ENCODE measurements at regions not wholly inside any gene's neighbourhood (a gene's known extent, or its start where the extent isn't known, plus 50 kb on each side); places are given as distances from the start of the nearest gene placed in this dataset.

DNA sequence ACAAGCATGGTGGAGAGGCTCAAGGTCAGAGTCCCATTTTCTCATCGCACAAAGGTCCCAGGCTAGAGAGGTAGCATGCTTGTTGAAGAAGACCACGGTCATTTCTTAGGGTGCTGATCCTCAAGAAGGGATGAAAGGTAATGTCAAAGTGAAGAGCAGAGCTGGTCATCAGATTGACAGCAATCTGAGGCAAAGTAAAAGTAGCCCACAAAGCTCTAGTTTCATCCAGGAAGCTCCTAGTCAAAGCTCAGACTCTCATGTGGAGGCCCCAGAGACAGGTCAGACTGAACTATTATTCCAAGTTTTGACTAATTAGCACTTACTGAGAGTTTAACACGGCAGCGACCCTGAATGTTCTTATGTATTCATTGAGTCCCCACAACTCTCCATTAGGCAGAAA, 270.6 kb downstream of the RPS29 start:
- Histone ChIP-seq H3K4me3 (ENCODE audit: control insufficient read depth in 2 of 3, extremely low read depth in 1 of 3, insufficient read depth in 2 of 3, low read depth in 1 of 3, low read length in 3 of 3) (no peak overlapping the region), H4K20me1 (ENCODE audit: control insufficient read depth, extremely low read depth, insufficient read depth, low read length) (no peaks in the 10 kb centered on the region), H3K4me2 (ENCODE audit: control insufficient read depth, extremely low read depth, insufficient read depth, low read depth, low read length) (no peak overlapping the region), H3K9ac (ENCODE audit: control insufficient read depth, extremely low read depth, insufficient read depth, low read length) (no peak overlapping the region), H2AFZ (ENCODE audit: control insufficient read depth, low read length) (no peak overlapping the region), H3K36me3 (ENCODE audit: control insufficient read depth in 2 of 2, extremely low read depth in 1 of 2, insufficient read depth in 2 of 2, low read length in 2 of 2) (no peaks in the 10 kb centered on the region), H3K27me3 (ENCODE audit: control insufficient read depth, extremely low read depth, insufficient read depth, low read length) (no peaks in the 10 kb centered on the region), H3K27ac (ENCODE audit: control insufficient read depth, insufficient read depth, low read length) (no peak overlapping the region), H3K4me1 (ENCODE audit: control insufficient read depth, extremely low read depth, insufficient read depth, low read length) (no peaks in the 10 kb centered on the region), H3K9me3 (ENCODE audit: control insufficient read depth, low read depth, low read length) (no peaks in the 10 kb centered on the region), H3K9me1 (ENCODE audit: control insufficient read depth, extremely low read depth, insufficient read depth, low read length) (no peaks in the 10 kb centered on the region), H3K79me2 (ENCODE audit: control insufficient read depth, insufficient read depth, low read length) (no peaks in the 10 kb centered on the region)
- dilution Hi-C loops (cut with MboI; ENCODE audit: extremely low pct_ligation_motif_present, low sequenced_read_pairs), result no loop called here
- TF ChIP-seq, protein P1, sequence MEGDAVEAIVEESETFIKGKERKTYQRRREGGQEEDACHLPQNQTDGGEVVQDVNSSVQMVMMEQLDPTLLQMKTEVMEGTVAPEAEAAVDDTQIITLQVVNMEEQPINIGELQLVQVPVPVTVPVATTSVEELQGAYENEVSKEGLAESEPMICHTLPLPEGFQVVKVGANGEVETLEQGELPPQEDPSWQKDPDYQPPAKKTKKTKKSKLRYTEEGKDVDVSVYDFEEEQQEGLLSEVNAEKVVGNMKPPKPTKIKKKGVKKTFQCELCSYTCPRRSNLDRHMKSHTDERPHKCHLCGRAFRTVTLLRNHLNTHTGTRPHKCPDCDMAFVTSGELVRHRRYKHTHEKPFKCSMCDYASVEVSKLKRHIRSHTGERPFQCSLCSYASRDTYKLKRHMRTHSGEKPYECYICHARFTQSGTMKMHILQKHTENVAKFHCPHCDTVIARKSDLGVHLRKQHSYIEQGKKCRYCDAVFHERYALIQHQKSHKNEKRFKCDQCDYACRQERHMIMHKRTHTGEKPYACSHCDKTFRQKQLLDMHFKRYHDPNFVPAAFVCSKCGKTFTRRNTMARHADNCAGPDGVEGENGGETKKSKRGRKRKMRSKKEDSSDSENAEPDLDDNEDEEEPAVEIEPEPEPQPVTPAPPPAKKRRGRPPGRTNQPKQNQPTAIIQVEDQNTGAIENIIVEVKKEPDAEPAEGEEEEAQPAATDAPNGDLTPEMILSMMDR (optimal IDR thresholded peaks at IDR 0.05 in 1 of 3, IDR thresholded peaks at IDR 0.05 in 1 of 3, conservative IDR thresholded peaks at IDR 0.05 in 1 of 3; ENCODE audit: extremely low read depth in 1 of 3, insufficient read depth in 2 of 3, low read length in 3 of 3), result no peak
- TF ChIP-seq EZH2 (IDR thresholded peaks at IDR 0.05; ENCODE audit: low read length), result no peak
- DNase-seq (ENCODE audit: low read depth, low spot score), result no peak
- no peak for FAIRE-seq

DNA sequence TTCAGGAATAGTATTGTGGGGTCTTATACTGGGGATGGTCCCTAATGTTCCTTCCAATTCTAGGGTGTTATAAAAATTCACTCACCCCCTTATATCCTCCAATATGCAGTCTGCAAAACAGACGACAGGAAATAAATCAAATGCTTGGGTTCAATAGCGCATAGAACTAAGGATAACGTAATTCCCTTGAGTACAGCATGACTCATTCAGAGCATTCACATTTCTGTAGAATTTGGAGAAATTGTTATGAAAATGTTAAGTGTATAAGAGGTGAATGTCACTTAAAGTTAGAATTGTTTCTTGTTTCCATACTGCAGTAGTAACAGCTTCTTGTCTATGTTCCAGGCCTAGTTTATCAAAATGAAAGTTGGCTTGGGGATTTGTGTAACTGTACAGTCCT, 271.4 kb downstream of the RPS29 start:
- Histone ChIP-seq H3K9me3 (ENCODE audit: control insufficient read depth, low read depth, low read length) (no peaks in the 10 kb centered on the region), H3K27ac (ENCODE audit: control insufficient read depth, insufficient read depth, low read length) (no peak overlapping the region), H3K4me2 (ENCODE audit: control insufficient read depth, extremely low read depth, insufficient read depth, low read depth, low read length) (no peak overlapping the region), H3K79me2 (ENCODE audit: control insufficient read depth, insufficient read depth, low read length) (no peaks in the 10 kb centered on the region), H3K4me1 (ENCODE audit: control insufficient read depth, extremely low read depth, insufficient read depth, low read length) (no peaks in the 10 kb centered on the region), H3K36me3 (ENCODE audit: control insufficient read depth in 2 of 2, extremely low read depth in 1 of 2, insufficient read depth in 2 of 2, low read length in 2 of 2) (no peaks in the 10 kb centered on the region), H3K27me3 (ENCODE audit: control insufficient read depth, extremely low read depth, insufficient read depth, low read length) (no peaks in the 10 kb centered on the region), H3K9ac (ENCODE audit: control insufficient read depth, extremely low read depth, insufficient read depth, low read length) (no peak overlapping the region), H3K4me3 (ENCODE audit: control insufficient read depth in 2 of 3, extremely low read depth in 1 of 3, insufficient read depth in 2 of 3, low read depth in 1 of 3, low read length in 3 of 3) (no peak overlapping the region), H2AFZ (ENCODE audit: control insufficient read depth, low read length) (no peak overlapping the region), H3K9me1 (ENCODE audit: control insufficient read depth, extremely low read depth, insufficient read depth, low read length) (no peaks in the 10 kb centered on the region), H4K20me1 (ENCODE audit: control insufficient read depth, extremely low read depth, insufficient read depth, low read length) (no peaks in the 10 kb centered on the region)
- no peak for TF ChIP-seq EZH2 (IDR thresholded peaks at IDR 0.05; ENCODE audit: low read length)
- TF ChIP-seq, protein P1 (optimal IDR thresholded peaks at IDR 0.05 in 1 of 3, IDR thresholded peaks at IDR 0.05 in 1 of 3, conservative IDR thresholded peaks at IDR 0.05 in 1 of 3; ENCODE audit: extremely low read depth in 1 of 3, insufficient read depth in 2 of 3, low read length in 3 of 3), result no peak
- FAIRE-seq (no peak), DNase-seq (ENCODE audit: low read depth, low spot score) (no peak)
- dilution Hi-C loops (cut with MboI; ENCODE audit: extremely low pct_ligation_motif_present, low sequenced_read_pairs), result no loop called here
